ENCODE measurements at regions not wholly inside any gene's neighbourhood (a gene's known extent, or its start where the extent isn't known, plus 50 kb on each side); places are given as distances from the start of the nearest gene placed in this dataset.

DNA sequence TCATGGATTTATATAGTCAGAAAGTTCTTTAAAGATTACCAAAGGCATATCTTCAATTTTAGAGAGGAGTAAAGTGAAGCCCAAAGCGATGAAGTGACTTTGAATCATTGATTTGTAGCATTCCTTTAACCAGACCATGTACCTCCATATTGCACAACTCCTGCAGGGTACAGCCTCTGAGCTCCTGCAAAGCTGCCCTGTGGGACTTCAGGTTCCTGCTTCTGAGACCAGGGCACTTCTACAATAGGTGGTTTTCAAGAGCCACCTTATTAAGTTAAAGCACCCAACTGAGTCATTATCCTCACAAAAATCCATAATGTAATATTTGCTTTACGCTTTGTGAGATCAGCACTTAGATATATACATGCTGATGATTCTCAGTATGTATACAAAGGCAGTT is 270.7 kb upstream of the RGS17 start:
- Histone ChIP-seq H3K27ac (ENCODE audit: insufficient read depth, low read length) (no peak overlapping the region), H3K4me1 (ENCODE audit: control insufficient read depth, extremely low read depth, insufficient read depth, low read length) (no peaks in the 10 kb centered on the region), H3K36me3 (ENCODE audit: control insufficient read depth, insufficient read depth, low read length) (no peaks in the 10 kb centered on the region), H4K20me1 (ENCODE audit: control insufficient read depth, extremely low read depth, insufficient read depth, low read length) (no peaks in the 10 kb centered on the region), H3K4me2 (ENCODE audit: extremely low read depth, insufficient read depth, low read length) (no peak overlapping the region), H3K27me3 (ENCODE audit: control insufficient read depth, insufficient read depth, low read length) (no peaks in the 10 kb centered on the region), H2AFZ (ENCODE audit: low read length) (no peak overlapping the region), H3K79me2 (ENCODE audit: control insufficient read depth, insufficient read depth, low read length) (no peaks in the 10 kb centered on the region), H3K4me3 (replicated peaks in 1 of 4; ENCODE audit: control extremely low read depth in 1 of 4, insufficient read depth in 1 of 4, low read depth in 3 of 4, low read length in 4 of 4) (no peak overlapping the region), H3K9ac (ENCODE audit: insufficient read depth, low read length) (no peak overlapping the region), H3K9me3 (ENCODE audit: control insufficient read depth, insufficient read depth, low read depth, low read length) (no peaks in the 10 kb centered on the region)
- DNase-seq (ENCODE audit: low read depth in 2 of 2): no peak
- TF ChIP-seq, protein P1, sequence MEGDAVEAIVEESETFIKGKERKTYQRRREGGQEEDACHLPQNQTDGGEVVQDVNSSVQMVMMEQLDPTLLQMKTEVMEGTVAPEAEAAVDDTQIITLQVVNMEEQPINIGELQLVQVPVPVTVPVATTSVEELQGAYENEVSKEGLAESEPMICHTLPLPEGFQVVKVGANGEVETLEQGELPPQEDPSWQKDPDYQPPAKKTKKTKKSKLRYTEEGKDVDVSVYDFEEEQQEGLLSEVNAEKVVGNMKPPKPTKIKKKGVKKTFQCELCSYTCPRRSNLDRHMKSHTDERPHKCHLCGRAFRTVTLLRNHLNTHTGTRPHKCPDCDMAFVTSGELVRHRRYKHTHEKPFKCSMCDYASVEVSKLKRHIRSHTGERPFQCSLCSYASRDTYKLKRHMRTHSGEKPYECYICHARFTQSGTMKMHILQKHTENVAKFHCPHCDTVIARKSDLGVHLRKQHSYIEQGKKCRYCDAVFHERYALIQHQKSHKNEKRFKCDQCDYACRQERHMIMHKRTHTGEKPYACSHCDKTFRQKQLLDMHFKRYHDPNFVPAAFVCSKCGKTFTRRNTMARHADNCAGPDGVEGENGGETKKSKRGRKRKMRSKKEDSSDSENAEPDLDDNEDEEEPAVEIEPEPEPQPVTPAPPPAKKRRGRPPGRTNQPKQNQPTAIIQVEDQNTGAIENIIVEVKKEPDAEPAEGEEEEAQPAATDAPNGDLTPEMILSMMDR (conservative IDR thresholded peaks at IDR 0.05 in 1 of 2, IDR thresholded peaks at IDR 0.05 in 1 of 2; ENCODE audit: low read depth in 1 of 2, low read length in 2 of 2): no peak
- TF ChIP-seq EZH2 (IDR thresholded peaks at IDR 0.05; ENCODE audit: low read length, missing control alignments): no peak

DNA sequence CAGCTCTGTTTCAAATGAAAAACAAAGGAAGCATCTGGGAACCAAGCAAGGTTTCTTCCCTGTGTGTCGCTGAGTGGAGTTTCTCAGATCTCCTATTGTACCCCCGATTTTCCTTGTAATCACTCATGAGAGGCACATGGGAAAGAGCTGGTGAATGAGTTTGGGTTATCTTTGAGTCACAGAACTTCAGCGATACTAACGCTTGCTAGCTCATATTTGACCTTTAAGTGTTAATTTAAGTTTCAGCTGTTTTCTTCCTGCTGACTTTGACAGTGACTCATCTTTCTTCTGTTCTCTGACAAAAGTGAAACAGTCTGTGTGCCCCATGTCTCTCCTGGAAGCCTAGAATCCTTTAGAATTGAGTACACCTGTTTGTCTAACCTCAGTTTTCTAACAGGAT is 261.1 kb upstream of the RGS17 start:
- DNase-seq (ENCODE audit: low read depth in 2 of 2): no peak
- H3K27me3 ChIP-seq (ENCODE audit: control insufficient read depth, insufficient read depth, low read length): no peaks in the 10 kb centered on the region
- TF ChIP-seq, protein P1 (conservative IDR thresholded peaks at IDR 0.05 in 1 of 2, IDR thresholded peaks at IDR 0.05 in 1 of 2; ENCODE audit: low read depth in 1 of 2, low read length in 2 of 2): no peak
- TF ChIP-seq EZH2 (IDR thresholded peaks at IDR 0.05; ENCODE audit: low read length, missing control alignments): no peak

DNA sequence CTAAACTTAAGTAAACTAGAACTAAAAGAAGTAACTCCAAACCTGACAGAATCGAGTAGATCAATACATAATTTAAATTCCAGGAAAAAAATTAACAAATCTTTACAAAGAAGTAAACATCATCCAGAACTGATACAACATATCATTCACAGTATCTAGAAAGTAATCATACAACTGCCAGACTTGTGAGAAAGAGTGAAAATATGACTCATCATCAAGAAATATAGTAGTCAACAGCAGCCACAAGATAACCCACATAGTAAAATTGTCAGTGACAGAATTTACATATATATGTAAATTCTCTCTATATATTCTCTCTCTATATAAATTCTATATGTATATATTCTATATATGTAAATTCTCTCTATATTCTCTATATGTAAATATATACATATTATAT is 242.8 kb upstream of the RGS17 start:
- Histone ChIP-seq H3K4me3 (replicated peaks in 1 of 4; ENCODE audit: control extremely low read depth in 1 of 4, insufficient read depth in 1 of 4, low read depth in 3 of 4, low read length in 4 of 4) (no peak overlapping the region), H3K9ac (ENCODE audit: insufficient read depth, low read length) (no peak overlapping the region), H3K36me3 (ENCODE audit: control insufficient read depth, insufficient read depth, low read length) (no peaks in the 10 kb centered on the region), H3K79me2 (ENCODE audit: control insufficient read depth, insufficient read depth, low read length) (no peaks in the 10 kb centered on the region), H3K9me3 (ENCODE audit: control insufficient read depth, insufficient read depth, low read depth, low read length) (no peaks in the 10 kb centered on the region), H2AFZ (ENCODE audit: low read length) (no peak overlapping the region), H4K20me1 (ENCODE audit: control insufficient read depth, extremely low read depth, insufficient read depth, low read length) (no peaks in the 10 kb centered on the region), H3K4me1 (ENCODE audit: control insufficient read depth, extremely low read depth, insufficient read depth, low read length) (no peaks in the 10 kb centered on the region), H3K27me3 (ENCODE audit: control insufficient read depth, insufficient read depth, low read length) (no peaks in the 10 kb centered on the region), H3K4me2 (ENCODE audit: extremely low read depth, insufficient read depth, low read length) (no peak overlapping the region), H3K27ac (ENCODE audit: insufficient read depth, low read length) (no peak overlapping the region)
- no peak for TF ChIP-seq EZH2 (IDR thresholded peaks at IDR 0.05; ENCODE audit: low read length, missing control alignments)
- TF ChIP-seq, protein P1 (conservative IDR thresholded peaks at IDR 0.05 in 1 of 2, IDR thresholded peaks at IDR 0.05 in 1 of 2; ENCODE audit: low read depth in 1 of 2, low read length in 2 of 2): no peak
- DNase-seq (ENCODE audit: low read depth in 2 of 2): no peak

More for the DNA sequence above, 261.1 kb upstream of the RGS17 start:
- Histone ChIP-seq H3K9ac (ENCODE audit: insufficient read depth, low read length) (no peak overlapping the region), H3K9me3 (ENCODE audit: control insufficient read depth, insufficient read depth, low read depth, low read length) (no peaks in the 10 kb centered on the region), H3K4me2 (ENCODE audit: extremely low read depth, insufficient read depth, low read length) (no peak overlapping the region), H2AFZ (ENCODE audit: low read length) (no peak overlapping the region), H3K36me3 (ENCODE audit: control insufficient read depth, insufficient read depth, low read length) (no peaks in the 10 kb centered on the region), H3K4me1 (ENCODE audit: control insufficient read depth, extremely low read depth, insufficient read depth, low read length) (no peaks in the 10 kb centered on the region), H4K20me1 (ENCODE audit: control insufficient read depth, extremely low read depth, insufficient read depth, low read length) (no peaks in the 10 kb centered on the region), H3K27ac (ENCODE audit: insufficient read depth, low read length) (no peak overlapping the region), H3K4me3 (replicated peaks in 1 of 4; ENCODE audit: control extremely low read depth in 1 of 4, insufficient read depth in 1 of 4, low read depth in 3 of 4, low read length in 4 of 4) (no peak overlapping the region), H3K79me2 (ENCODE audit: control insufficient read depth, insufficient read depth, low read length) (no peaks in the 10 kb centered on the region)

All from fibroblast of lung (primary cell).